ENCODE measurements at regions not wholly inside any gene's neighbourhood (a gene's known extent, or its start where the extent isn't known, plus 50 kb on each side); places are given as distances from the start of the nearest gene placed in this dataset.

DNA sequence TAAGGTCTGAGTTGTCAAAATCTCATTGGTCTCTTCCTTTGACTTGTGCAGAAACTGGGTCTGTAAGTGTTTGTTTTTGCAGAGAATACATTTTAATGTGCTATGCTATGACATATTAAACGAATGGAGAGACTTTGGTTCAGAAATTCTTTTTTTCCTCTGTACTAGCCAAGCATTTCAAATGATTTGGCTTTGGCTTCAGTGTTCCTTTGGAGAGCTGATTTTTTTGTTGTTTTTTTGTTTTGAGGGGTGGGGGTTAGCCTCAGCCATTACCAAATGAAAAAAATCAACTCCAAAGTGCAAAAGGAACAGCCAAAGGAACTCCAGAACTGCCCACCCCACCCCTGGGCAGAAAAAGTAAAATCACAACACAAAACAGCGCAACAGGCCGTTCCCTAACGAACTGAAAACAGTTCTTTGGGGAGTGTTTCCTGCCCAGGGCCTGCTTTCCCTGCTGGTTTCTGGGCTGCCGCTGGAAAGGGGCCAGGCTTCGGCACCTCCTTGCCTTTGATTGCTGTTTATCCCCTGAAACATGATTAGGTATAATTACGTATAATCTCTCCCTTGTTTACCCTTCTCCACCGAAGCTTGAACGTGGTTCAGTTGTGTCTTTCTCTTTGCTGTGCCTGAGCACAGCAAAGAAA is 57.6 kb upstream of the NEO1 start:
- no peak for DNase-seq (ENCODE audit: low read depth)
- TF ChIP-seq, protein P1, sequence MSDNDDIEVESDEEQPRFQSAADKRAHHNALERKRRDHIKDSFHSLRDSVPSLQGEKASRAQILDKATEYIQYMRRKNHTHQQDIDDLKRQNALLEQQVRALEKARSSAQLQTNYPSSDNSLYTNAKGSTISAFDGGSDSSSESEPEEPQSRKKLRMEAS (IDR thresholded peaks at IDR 0.05; ENCODE audit: low read depth, low read length): no peak
- no peak for TF ChIP-seq CTCF (IDR thresholded peaks at IDR 0.05; ENCODE audit: low read depth, low read length)
- TF ChIP-seq POLR2A (IDR thresholded peaks at IDR 0.05; ENCODE audit: extremely low read depth, insufficient read length): no peak
- no peak for TF ChIP-seq MYC (IDR thresholded peaks at IDR 0.05; ENCODE audit: low read depth, low read length)
- no peak overlapping the region for H3K4me3 ChIP-seq (ENCODE audit: low read depth, low read length)

GRCh38 chr15:72992841-72993252 is 59.4 kb upstream of the NEO1 start:
- TF ChIP-seq, protein P1 (IDR thresholded peaks at IDR 0.05; ENCODE audit: low read depth, low read length): no peak
- no peak for TF ChIP-seq MYC (IDR thresholded peaks at IDR 0.05; ENCODE audit: low read depth, low read length)
- no peak for TF ChIP-seq POLR2A (IDR thresholded peaks at IDR 0.05; ENCODE audit: extremely low read depth, insufficient read length)
- TF ChIP-seq CTCF (IDR thresholded peaks at IDR 0.05; ENCODE audit: low read depth, low read length): no peak
- H3K4me3 ChIP-seq (ENCODE audit: low read depth, low read length): no peak overlapping the region
- no peak for DNase-seq (ENCODE audit: low read depth)

DNA sequence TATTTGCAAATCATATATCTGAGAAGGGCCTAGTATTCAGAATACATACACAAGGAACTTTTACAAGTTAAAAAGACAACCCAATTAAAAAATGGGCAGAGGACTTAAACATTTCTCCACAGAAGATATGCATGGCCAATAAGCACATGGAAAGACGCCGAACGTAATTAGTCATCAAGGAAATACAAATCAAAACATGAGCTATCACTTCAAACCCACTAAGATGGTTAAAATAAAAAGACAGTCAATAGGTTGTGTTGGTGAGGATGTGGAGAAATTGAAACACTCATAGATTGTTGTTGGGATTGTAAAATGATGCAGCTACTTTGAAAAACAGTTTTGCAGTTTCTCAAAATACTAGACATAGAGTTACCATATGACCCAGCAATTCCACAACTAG is 61.2 kb upstream of the NEO1 start:
- H3K4me3 ChIP-seq (ENCODE audit: low read depth, low read length): no peak overlapping the region
- DNase-seq (ENCODE audit: low read depth): no peak
- TF ChIP-seq MYC (IDR thresholded peaks at IDR 0.05; ENCODE audit: low read depth, low read length) (no peak), POLR2A (IDR thresholded peaks at IDR 0.05; ENCODE audit: extremely low read depth, insufficient read length) (no peak), CTCF (IDR thresholded peaks at IDR 0.05; ENCODE audit: low read depth, low read length) (no peak)
- TF ChIP-seq, protein P1 (IDR thresholded peaks at IDR 0.05; ENCODE audit: low read depth, low read length): no peak

DNA sequence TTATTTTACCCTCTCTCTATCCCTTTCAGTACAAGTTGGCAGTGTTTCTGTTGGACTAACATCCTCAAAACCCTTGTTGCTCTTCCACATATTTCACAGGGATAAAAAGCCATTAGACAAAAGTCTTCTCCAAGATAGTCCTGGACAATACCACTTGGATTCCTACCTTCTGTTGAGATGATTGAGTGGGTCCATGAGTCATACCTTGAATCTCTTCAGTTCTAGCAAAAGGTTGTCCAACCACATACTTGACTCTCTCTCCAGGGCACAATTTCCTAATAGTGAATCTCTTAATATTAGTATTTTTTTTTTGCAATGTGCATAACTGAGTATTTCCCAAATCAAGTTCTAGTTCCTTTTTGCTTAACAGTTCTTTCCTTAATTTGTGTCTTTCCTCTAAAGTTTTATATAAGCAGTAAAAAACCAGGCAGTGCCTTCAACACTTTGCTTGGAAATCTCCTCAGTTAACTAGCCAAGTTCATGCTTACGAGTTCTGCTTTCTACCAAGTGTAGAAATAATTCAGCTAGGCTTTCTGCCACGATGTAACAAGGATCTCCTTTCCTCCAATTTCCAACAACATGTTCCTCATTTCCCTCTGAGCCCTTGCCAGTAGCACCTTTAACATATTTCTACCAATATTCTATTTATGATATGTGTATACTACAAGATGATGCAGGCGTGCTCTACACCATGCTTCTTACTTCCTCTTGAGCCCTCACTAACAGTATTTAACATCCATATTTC is 68.3 kb upstream of the NEO1 start:
- DNase-seq (ENCODE audit: low read depth): no peak
- TF ChIP-seq CTCF (IDR thresholded peaks at IDR 0.05; ENCODE audit: low read depth, low read length): no peak
- TF ChIP-seq POLR2A (IDR thresholded peaks at IDR 0.05; ENCODE audit: extremely low read depth, insufficient read length): no peak
- TF ChIP-seq MYC (IDR thresholded peaks at IDR 0.05; ENCODE audit: low read depth, low read length): no peak
- TF ChIP-seq, protein P1 (IDR thresholded peaks at IDR 0.05; ENCODE audit: low read depth, low read length): no peak
- no peak overlapping the region for H3K4me3 ChIP-seq (ENCODE audit: low read depth, low read length)

DNA sequence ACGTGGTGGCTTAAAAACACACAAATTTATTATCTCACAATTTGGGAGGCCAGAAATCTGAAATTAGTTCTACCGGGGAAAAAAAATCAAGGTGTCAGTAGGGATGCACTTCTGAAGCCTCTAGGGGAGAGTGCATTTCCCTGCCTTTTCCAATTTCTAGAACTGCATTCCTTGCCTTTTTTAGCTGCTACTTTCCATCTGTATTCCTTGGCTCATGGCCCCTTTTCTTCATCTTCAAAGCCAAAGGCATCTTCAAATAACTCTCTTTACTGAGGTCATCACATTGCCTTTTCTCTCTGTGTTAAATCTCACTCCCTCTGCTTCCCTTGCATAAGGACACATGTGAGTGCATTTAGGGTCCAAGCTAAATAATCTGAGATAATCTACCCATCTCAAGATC is 69.5 kb upstream of the NEO1 start:
- H3K4me3 ChIP-seq (ENCODE audit: low read depth, low read length): no peak overlapping the region
- no peak for TF ChIP-seq MYC (IDR thresholded peaks at IDR 0.05; ENCODE audit: low read depth, low read length)
- TF ChIP-seq, protein P1 (IDR thresholded peaks at IDR 0.05; ENCODE audit: low read depth, low read length): no peak
- TF ChIP-seq POLR2A (IDR thresholded peaks at IDR 0.05; ENCODE audit: extremely low read depth, insufficient read length): no peak
- no peak for DNase-seq (ENCODE audit: low read depth)

DNA sequence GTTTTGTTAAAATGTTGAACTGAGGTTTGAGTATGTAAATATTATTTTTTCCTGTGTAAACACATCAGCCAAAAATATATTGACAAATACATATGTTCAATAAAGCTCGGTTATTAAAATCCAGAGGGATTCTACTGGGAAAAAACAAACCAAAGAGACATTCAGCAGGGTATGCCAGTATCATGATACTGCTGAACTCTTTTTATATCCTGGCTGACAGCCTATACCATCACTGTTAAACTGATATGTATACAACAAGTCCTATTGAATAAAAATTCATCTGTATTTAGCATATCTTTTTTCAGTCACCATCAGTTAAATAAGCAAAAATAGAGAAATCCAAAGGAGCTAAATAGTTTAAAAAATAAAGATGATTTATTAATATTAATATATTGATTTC is 71.6 kb upstream of the NEO1 start:
- H3K4me3 ChIP-seq (ENCODE audit: low read depth, low read length): no peak overlapping the region
- DNase-seq (ENCODE audit: low read depth): no peak
- TF ChIP-seq CTCF (IDR thresholded peaks at IDR 0.05; ENCODE audit: low read depth, low read length) (no peak), POLR2A (IDR thresholded peaks at IDR 0.05; ENCODE audit: extremely low read depth, insufficient read length) (no peak), MYC (IDR thresholded peaks at IDR 0.05; ENCODE audit: low read depth, low read length) (no peak)
- TF ChIP-seq, protein P1 (IDR thresholded peaks at IDR 0.05; ENCODE audit: low read depth, low read length): no peak
